Chondrocyte (in vitro differentiated cells): ENCODE measurements at regions not wholly inside any gene's neighbourhood (a gene's known extent, or its start where the extent isn't known, plus 50 kb on each side); places are given as distances from the start of the nearest gene placed in this dataset.
A peak's percentile ranks its signal among the peaks of the same experiment; 100 is the strongest.

Experiments used
- DNase-seq: peaks from one replicate; pipeline ENCODE4 v3.0.0; 2021; ENCODE audit warnings: mixed read lengths, low spot score
- H3K27ac Mint-ChIP-seq: one replicate; pipeline ENCODE4 v1.8.0; 2021; ENCODE audit warnings: mild to moderate bottlenecking, moderate library complexity, mixed read lengths; ENCODE audit not compliant: unreplicated experiment
- H3K27me3 Mint-ChIP-seq: 2 replicates; pipeline ENCODE4 v1.8.0; 2021; ENCODE audit warnings: low read depth, mixed read lengths
- H3K36me3 Mint-ChIP-seq: 2 replicates; pipeline ENCODE4 v1.8.0; 2021; ENCODE audit warnings: low read depth, mixed read lengths
- H3K4me1 Mint-ChIP-seq: 2 replicates; pipeline ENCODE4 v1.8.0; 2021; ENCODE audit warnings: low read depth, mild to moderate bottlenecking, mixed read lengths
- H3K4me3 Mint-ChIP-seq: one replicate; pipeline ENCODE4 v1.8.0; 2021; ENCODE audit warnings: mild to moderate bottlenecking, moderate library complexity, mixed read lengths; ENCODE audit not compliant: unreplicated experiment
- H3K9me3 Mint-ChIP-seq: 2 replicates; pipeline ENCODE4 v1.8.0; 2021; ENCODE audit warnings: low read depth, mixed read lengths
- TF ChIP-seq, protein P1 (sequence below): fragments of 200-600 bp; sonication (generic); IDR thresholded peaks from 2 replicates; pipeline ENCODE4 v1.5.0; 2021; ENCODE audit warnings: antibody characterized with exemption, mild to moderate bottlenecking, moderate library complexity

DNA sequence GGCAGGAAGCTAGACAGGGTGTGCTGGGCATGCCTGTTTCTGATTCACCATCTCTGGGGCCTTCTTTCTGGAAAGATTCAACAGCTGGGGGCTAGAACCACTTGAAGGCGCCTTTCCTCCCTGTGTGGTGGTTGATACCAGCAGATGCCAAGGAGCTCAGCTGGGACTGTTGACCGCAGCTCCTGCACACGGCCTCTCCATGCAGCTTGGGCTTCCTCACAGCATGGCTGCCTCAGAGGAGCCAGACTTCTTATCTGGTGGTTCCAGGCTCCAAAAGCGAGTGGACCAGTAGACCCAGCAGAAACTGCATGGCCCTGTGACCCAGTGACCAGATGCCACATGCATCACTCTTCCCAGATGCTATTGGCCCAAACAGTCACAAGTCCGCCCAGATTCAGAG, 74.7 kb upstream of the COL5A1 start:
- Mint-ChIP-seq H3K27ac (no peak overlapping the region), H3K27me3 (no peaks in the 10 kb centered on the region), H3K4me3 (no peak overlapping the region), H3K4me1 (peaks cover 47% of the 10 kb centered on the region), H3K9me3 (peaks cover 7% of the 10 kb centered on the region), H3K36me3 (no peaks in the 10 kb centered on the region)
- no peak for DNase-seq
- TF ChIP-seq, protein P1, sequence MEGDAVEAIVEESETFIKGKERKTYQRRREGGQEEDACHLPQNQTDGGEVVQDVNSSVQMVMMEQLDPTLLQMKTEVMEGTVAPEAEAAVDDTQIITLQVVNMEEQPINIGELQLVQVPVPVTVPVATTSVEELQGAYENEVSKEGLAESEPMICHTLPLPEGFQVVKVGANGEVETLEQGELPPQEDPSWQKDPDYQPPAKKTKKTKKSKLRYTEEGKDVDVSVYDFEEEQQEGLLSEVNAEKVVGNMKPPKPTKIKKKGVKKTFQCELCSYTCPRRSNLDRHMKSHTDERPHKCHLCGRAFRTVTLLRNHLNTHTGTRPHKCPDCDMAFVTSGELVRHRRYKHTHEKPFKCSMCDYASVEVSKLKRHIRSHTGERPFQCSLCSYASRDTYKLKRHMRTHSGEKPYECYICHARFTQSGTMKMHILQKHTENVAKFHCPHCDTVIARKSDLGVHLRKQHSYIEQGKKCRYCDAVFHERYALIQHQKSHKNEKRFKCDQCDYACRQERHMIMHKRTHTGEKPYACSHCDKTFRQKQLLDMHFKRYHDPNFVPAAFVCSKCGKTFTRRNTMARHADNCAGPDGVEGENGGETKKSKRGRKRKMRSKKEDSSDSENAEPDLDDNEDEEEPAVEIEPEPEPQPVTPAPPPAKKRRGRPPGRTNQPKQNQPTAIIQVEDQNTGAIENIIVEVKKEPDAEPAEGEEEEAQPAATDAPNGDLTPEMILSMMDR: no peak

DNA sequence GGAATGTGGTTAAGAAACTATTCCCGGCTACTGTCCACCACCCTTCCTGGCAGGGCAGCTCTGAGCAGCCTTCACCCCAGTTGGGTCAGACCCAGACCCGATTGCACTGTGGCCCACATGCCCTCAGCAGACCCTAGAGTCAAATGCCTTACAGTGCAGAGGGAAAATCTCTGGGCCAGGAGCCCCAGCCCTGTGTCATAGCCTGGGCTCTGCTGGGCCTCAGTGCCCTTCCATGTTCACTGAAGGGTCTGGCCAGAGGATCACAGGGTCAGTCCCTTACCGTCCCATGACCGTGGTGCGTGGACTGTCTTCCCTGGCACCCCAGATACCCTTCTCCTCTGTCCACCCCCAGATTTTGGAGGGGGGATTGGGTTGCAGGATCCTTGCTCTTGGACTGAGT, 73.5 kb upstream of the COL5A1 start:
- Mint-ChIP-seq H3K9me3 (peaks cover 7% of the 10 kb centered on the region), H3K36me3 (no peaks in the 10 kb centered on the region), H3K27me3 (no peaks in the 10 kb centered on the region), H3K27ac (no peak overlapping the region), H3K4me1 (peaks cover 45% of the 10 kb centered on the region), H3K4me3 (no peak overlapping the region)
- DNase-seq: peak; percentile 33
- TF ChIP-seq, protein P1: no peak

DNA sequence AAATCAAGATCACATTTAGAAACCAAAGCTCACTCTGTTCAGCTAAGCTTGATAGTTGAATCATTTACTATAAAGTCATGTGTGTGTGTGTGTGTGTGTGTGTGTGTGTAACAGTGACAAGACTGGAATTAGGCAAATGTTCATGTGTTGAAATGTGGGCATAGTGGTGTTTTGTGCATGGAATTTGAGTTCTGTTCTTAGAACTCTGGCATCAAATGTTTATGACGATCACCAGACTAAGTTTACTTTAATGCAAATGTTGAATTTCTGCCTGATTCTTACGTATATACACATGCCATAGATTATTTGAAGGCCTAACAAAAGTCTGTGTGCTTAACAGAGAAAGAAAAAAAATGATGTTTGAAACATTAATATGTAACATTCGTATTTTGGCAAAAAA, 72.8 kb upstream of the COL5A1 start:
- no peaks in the 10 kb centered on the region for H3K27me3 Mint-ChIP-seq
- no peak overlapping the region for H3K27ac Mint-ChIP-seq
- H3K4me3 Mint-ChIP-seq: no peak overlapping the region
- DNase-seq: no peak
- no peaks in the 10 kb centered on the region for H3K36me3 Mint-ChIP-seq
- H3K4me1 Mint-ChIP-seq: peaks cover 45% of the 10 kb centered on the region
- peaks cover 7% of the 10 kb centered on the region for H3K9me3 Mint-ChIP-seq
- TF ChIP-seq, protein P1: no peak

DNA sequence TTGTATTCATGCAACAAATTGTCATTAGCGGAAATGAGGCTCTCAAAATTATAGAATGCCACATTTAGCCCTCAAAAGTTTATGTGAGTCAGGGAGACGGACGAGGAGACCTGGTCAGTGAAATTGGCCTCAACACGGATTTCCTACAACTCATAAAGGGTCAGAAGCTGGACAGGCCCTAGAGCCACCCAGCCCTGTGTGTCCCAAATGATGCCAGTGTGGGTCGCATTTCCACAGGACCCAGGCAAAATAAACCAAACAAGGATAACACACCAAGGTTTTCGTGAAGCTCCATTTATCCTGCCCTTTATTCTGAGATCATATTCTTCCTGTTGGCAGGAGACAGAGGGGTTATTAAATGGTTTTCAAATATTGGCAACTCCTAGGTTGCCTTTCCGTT, 72.0 kb upstream of the COL5A1 start:
- Mint-ChIP-seq H3K4me3 (no peak overlapping the region), H3K9me3 (peaks cover 7% of the 10 kb centered on the region), H3K36me3 (no peaks in the 10 kb centered on the region), H3K27ac (no peak overlapping the region), H3K4me1 (peaks cover 40% of the 10 kb centered on the region), H3K27me3 (no peaks in the 10 kb centered on the region)
- peak; percentile 8 for DNase-seq
- TF ChIP-seq, protein P1: no peak

DNA sequence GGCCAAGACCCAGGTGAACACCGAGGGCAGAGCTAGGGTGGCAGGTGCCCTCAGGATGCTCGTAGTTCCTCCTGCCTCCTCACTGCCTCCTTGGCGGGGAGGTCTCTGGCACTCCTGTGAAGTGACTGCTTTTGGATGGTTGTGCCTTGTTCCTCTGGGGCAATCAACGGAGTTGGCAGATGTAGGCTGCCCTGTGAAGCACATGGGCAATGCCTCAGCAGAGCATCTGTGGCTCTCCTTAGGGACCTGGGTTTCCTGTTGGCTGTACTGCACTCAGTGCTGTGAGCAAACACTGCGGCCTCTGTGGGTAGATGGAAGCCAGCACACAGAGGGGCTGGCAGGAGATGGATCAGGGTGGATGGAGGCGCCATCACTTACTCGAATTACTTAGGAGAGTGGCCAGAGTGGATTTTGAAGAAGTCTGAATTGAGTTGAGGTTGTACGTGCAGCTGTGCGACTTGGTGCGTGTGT, 71.4 kb upstream of the COL5A1 start:
- Mint-ChIP-seq H3K36me3 (no peaks in the 10 kb centered on the region), H3K4me3 (no peak overlapping the region), H3K27me3 (no peaks in the 10 kb centered on the region), H3K9me3 (peaks cover 7% of the 10 kb centered on the region), H3K4me1 (peaks cover 36% of the 10 kb centered on the region), H3K27ac (peak overlapping the region; percentile 63)
- TF ChIP-seq, protein P1: peak; percentile 32
- peak; percentile 37 for DNase-seq
